Mesenchymal stem cell (in vitro differentiated cells and primary cell): ENCODE measurements at regions not wholly inside any gene's neighbourhood (a gene's known extent, or its start where the extent isn't known, plus 50 kb on each side); places are given as distances from the start of the nearest gene placed in this dataset.

Source experiments
- DNase-seq: peaks from one replicate; pipeline ENCODE4 v3.0.0-alpha.2; 2013
- H2AFZ ChIP-seq: one replicate; pipeline ENCODE4 v1.6.1; 2013; ENCODE audit warnings: low read depth, mild to moderate bottlenecking, control low read depth, inconsistent platforms, low read length, moderate library complexity
- H2AK5ac ChIP-seq: 2 replicates; pipeline ENCODE4 v1.6.1; 2013; ENCODE audit warnings: low read length, moderate library complexity, mild to moderate bottlenecking, inconsistent platforms; ENCODE audit not compliant: severe bottlenecking
- H2BK120ac ChIP-seq: one replicate; pipeline ENCODE4 v1.6.1; 2013; ENCODE audit warnings: low read depth, mild to moderate bottlenecking, inconsistent platforms, low read length, moderate library complexity
- H2BK12ac ChIP-seq, 2 experiments: one replicate each; pipeline ENCODE4 v1.6.1; 2013; ENCODE audit warnings: inconsistent platforms in 2 of 2, low read length in 2 of 2, mild to moderate bottlenecking in 2 of 2, moderate library complexity in 2 of 2, control low read depth in 1 of 2
- H2BK15ac ChIP-seq: one replicate; pipeline ENCODE4 v1.6.1; 2013; ENCODE audit warnings: mild to moderate bottlenecking, low read depth, inconsistent platforms; ENCODE audit not compliant: poor library complexity, severe bottlenecking
- H2BK5ac ChIP-seq: 2 replicates; pipeline ENCODE4 v1.6.1; 2013; ENCODE audit warnings: low read depth, mild to moderate bottlenecking, low read length, control low read depth, inconsistent platforms; ENCODE audit not compliant: poor library complexity, severe bottlenecking
- H3K14ac ChIP-seq, 2 experiments: one replicate each; pipeline ENCODE4 v1.6.1; 2013; ENCODE audit warnings: inconsistent platforms in 2 of 2, low read length in 2 of 2, control low read depth in 1 of 2, mild to moderate bottlenecking in 1 of 2, moderate library complexity in 1 of 2
- H3K18ac ChIP-seq, 2 experiments: one replicate each; pipeline ENCODE4 v1.6.1; 2013; ENCODE audit warnings: inconsistent platforms in 2 of 2, low read length in 2 of 2, control low read depth in 1 of 2, low read depth in 1 of 2, mild to moderate bottlenecking in 1 of 2
- H3K23ac ChIP-seq, 2 experiments: one replicate each; pipeline ENCODE4 v1.6.1; 2013; ENCODE audit warnings: inconsistent platforms in 2 of 2, low read length in 2 of 2, mild to moderate bottlenecking in 2 of 2, moderate library complexity in 2 of 2, control low read depth in 1 of 2
- H3K27ac ChIP-seq: 2 replicates; pipeline ENCODE4 v1.5.1; 2013; ENCODE audit warnings: mild to moderate bottlenecking, moderate library complexity, low read length, control low read depth, inconsistent platforms; ENCODE audit not compliant: poor library complexity, severe bottlenecking
- H3K27me3 ChIP-seq, 2 experiments: 2 replicates each; pipeline versions ENCODE4 v1.6.1 to v1.7.0; 2013; ENCODE audit warnings: low read length in 2 of 2, mild to moderate bottlenecking in 2 of 2, moderate library complexity in 2 of 2, control low read depth in 1 of 2, inconsistent platforms in 1 of 2; ENCODE audit not compliant: control insufficient read depth in 1 of 2, insufficient read depth in 1 of 2
- H3K36me3 ChIP-seq, 2 experiments: 2 replicates each; pipeline versions ENCODE4 v1.6.1 to v1.7.0; 2013; ENCODE audit warnings: low read length in 2 of 2, control low read depth in 1 of 2, inconsistent platforms in 1 of 2, low read depth in 1 of 2, mild to moderate bottlenecking in 1 of 2; ENCODE audit not compliant: insufficient read depth in 2 of 2, control insufficient read depth in 1 of 2
- H3K4ac ChIP-seq, 2 experiments: one replicate each; pipeline ENCODE4 v1.6.1; 2013; ENCODE audit warnings: inconsistent platforms in 2 of 2, low read length in 2 of 2, mild to moderate bottlenecking in 2 of 2, moderate library complexity in 2 of 2, control low read depth in 1 of 2, low read depth in 1 of 2
- H3K4me1 ChIP-seq: 2 replicates; pipeline ENCODE4 v1.6.1; 2013; ENCODE audit warnings: low read depth, low read length, control low read depth; ENCODE audit not compliant: control insufficient read depth, insufficient read depth
- H3K4me2 ChIP-seq: 2 replicates; pipeline ENCODE4 v1.6.1; 2013; ENCODE audit warnings: low read length, mild to moderate bottlenecking, inconsistent platforms; ENCODE audit not compliant: poor library complexity, severe bottlenecking
- H3K4me3 ChIP-seq, 2 experiments: 2 replicates each; pipeline versions ENCODE4 v1.5.1 to v1.7.0; 2013; ENCODE audit warnings: low read length in 2 of 2, mild to moderate bottlenecking in 2 of 2, control low read depth in 1 of 2, low read depth in 1 of 2; ENCODE audit not compliant: insufficient read depth in 1 of 2
- H3K79me1 ChIP-seq: replicated peaks from 2 replicates; pipeline ENCODE4 v1.6.1; 2013; ENCODE audit warnings: mild to moderate bottlenecking, control low read depth, low read length, inconsistent platforms; ENCODE audit not compliant: poor library complexity, severe bottlenecking
- H3K9ac ChIP-seq: 2 replicates; pipeline ENCODE4 v1.7.0; 2013; ENCODE audit warnings: mild to moderate bottlenecking, low read length, moderate library complexity
- H3K9me3 ChIP-seq: 2 replicates; pipeline ENCODE4 v1.7.0; 2013; ENCODE audit warnings: mild to moderate bottlenecking, low read length; ENCODE audit not compliant: control insufficient read depth
- H4K8ac ChIP-seq: one replicate; pipeline ENCODE4 v1.6.1; 2013; ENCODE audit warnings: inconsistent platforms, mild to moderate bottlenecking, low read length, moderate library complexity
- H4K91ac ChIP-seq: one replicate; pipeline ENCODE4 v1.6.1; 2013; ENCODE audit warnings: mild to moderate bottlenecking, low read length, inconsistent platforms
- WGBS: methylation state at CpG from one replicate; pipeline ENCODE4 v1.1.7; 2013; ENCODE audit warnings: mixed read lengths; 5-methylcytosine and 5-hydroxymethylcytosine counted together

- no peak overlapping the region for H2BK12ac ChIP-seq
- 94% methylated on average over 4 of the region's 6 CpGs for WGBS
- no peak overlapping the region for H2BK5ac ChIP-seq
Observed at GRCh38 chr2:128660836-128661235, 342.2 kb upstream of the HS6ST1 start.

DNA sequence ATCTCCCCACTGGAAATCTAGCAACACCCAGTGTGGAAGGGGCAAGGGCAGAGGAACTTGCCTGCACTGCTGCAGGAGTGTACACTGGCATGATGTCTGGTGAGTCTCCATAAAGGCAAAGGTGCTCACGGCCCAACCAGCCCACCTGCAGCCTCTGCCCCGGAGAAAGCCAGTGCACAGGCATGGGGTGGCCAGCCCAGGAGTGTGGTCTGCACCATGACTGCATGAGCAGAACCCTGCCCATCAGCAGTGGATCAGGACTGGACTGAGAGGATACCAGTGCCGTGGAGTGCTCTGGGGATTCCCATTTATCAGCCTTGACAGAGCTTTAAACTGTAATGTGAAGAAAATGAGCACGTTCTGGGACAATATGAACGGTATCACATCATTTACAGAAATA is 342.6 kb upstream of the HS6ST1 start:
- no peak overlapping the region for H3K18ac ChIP-seq
- no peak overlapping the region for H3K4ac ChIP-seq
- H2BK5ac ChIP-seq = no peak overlapping the region
- H3K4me2 ChIP-seq = no peak overlapping the region
- WGBS = 91% methylated on average over 2 of the region's 5 CpGs
- no peaks in the 10 kb centered on the region for H3K79me1 ChIP-seq
- H3K27ac ChIP-seq = no peak overlapping the region
- no peak overlapping the region for H4K91ac ChIP-seq
- no peak for DNase-seq
- no peak overlapping the region for H2BK12ac ChIP-seq
- peak overlapping the region in 1 of 2 experiments; percentile 18 for H3K14ac ChIP-seq
- no peak overlapping the region for H3K9ac ChIP-seq
- no peaks in the 10 kb centered on the region for H3K9me3 ChIP-seq
- H4K8ac ChIP-seq = no peak overlapping the region
- no peak overlapping the region for H2BK15ac ChIP-seq
- H3K4me3 ChIP-seq = no peak overlapping the region
- H2AK5ac ChIP-seq = no peak overlapping the region
- peaks cover 7% of the 10 kb centered on the region for H3K4me1 ChIP-seq
- peaks cover 30 to 35% of the 10 kb centered on the region in 2 experiments for H3K27me3 ChIP-seq
- H2AFZ ChIP-seq = no peak overlapping the region
- no peaks in the 10 kb centered on the region for H3K36me3 ChIP-seq
- no peak overlapping the region for H2BK120ac ChIP-seq
- H3K23ac ChIP-seq = no peak overlapping the region

More at GRCh38 chr2:128660836-128661235, 342.2 kb upstream of the HS6ST1 start:
- H3K4ac ChIP-seq = no peak overlapping the region
- H3K9me3 ChIP-seq = no peaks in the 10 kb centered on the region
- no peak overlapping the region for H4K91ac ChIP-seq
- no peak overlapping the region for H3K23ac ChIP-seq
- H4K8ac ChIP-seq = no peak overlapping the region
- no peak overlapping the region for H2AFZ ChIP-seq
- no peak overlapping the region for H3K18ac ChIP-seq
- H2BK120ac ChIP-seq = no peak overlapping the region
- H3K4me3 ChIP-seq = no peak overlapping the region
- H2AK5ac ChIP-seq = no peak overlapping the region
- peaks cover 7% of the 10 kb centered on the region for H3K4me1 ChIP-seq
- H2BK15ac ChIP-seq = no peak overlapping the region
- H3K79me1 ChIP-seq = no peaks in the 10 kb centered on the region
- peaks cover 30 to 31% of the 10 kb centered on the region in 2 experiments for H3K27me3 ChIP-seq
- H3K4me2 ChIP-seq = no peak overlapping the region
- H3K36me3 ChIP-seq = no peaks in the 10 kb centered on the region
- H3K9ac ChIP-seq = no peak overlapping the region
- no peak overlapping the region for H3K27ac ChIP-seq
- no peak overlapping the region for H3K14ac ChIP-seq
- DNase-seq = no peak

GRCh38 chr2:128662051-128662471 is 343.4 kb upstream of the HS6ST1 start:
- Histone ChIP-seq H3K4ac (no peak overlapping the region), H2AK5ac (no peak overlapping the region), H3K27me3 (peaks cover 31 to 41% of the 10 kb centered on the region in 2 experiments), H2BK5ac (no peak overlapping the region), H4K8ac (no peak overlapping the region), H3K14ac (no peak overlapping the region), H2BK15ac (no peak overlapping the region), H3K4me2 (no peak overlapping the region), H4K91ac (no peak overlapping the region), H3K27ac (no peak overlapping the region), H3K4me1 (peaks cover 7% of the 10 kb centered on the region), H3K23ac (no peak overlapping the region), H2BK120ac (no peak overlapping the region), H2BK12ac (no peak overlapping the region), H3K4me3 (no peak overlapping the region), H3K18ac (no peak overlapping the region), H3K79me1 (no peaks in the 10 kb centered on the region), H3K9ac (no peak overlapping the region), H3K9me3 (no peaks in the 10 kb centered on the region), H3K36me3 (no peaks in the 10 kb centered on the region), H2AFZ (no peak overlapping the region)
- WGBS = 58% methylated on average over 8 of the region's 8 CpGs
- no peak for DNase-seq

- Histone ChIP-seq H3K27me3 (peaks cover 34 to 48% of the 10 kb centered on the region in 2 experiments), H2BK5ac (no peak overlapping the region), H4K91ac (no peak overlapping the region), H2BK15ac (no peak overlapping the region), H3K9ac (no peak overlapping the region), H3K18ac (no peak overlapping the region), H3K4me1 (peaks cover 7% of the 10 kb centered on the region), H2AK5ac (no peak overlapping the region), H4K8ac (no peak overlapping the region), H2AFZ (no peak overlapping the region), H3K27ac (no peak overlapping the region), H3K36me3 (no peaks in the 10 kb centered on the region), H3K9me3 (no peaks in the 10 kb centered on the region), H2BK120ac (no peak overlapping the region), H3K79me1 (no peaks in the 10 kb centered on the region), H3K14ac (no peak overlapping the region), H3K23ac (no peak overlapping the region), H3K4me3 (no peak overlapping the region), H2BK12ac (no peak overlapping the region), H3K4me2 (no peak overlapping the region), H3K4ac (no peak overlapping the region)
- no peak for DNase-seq
- WGBS = 91% methylated on average over 11 of the region's 12 CpGs
Observed at GRCh38 chr2:128663371-128664050, 344.8 kb upstream of the HS6ST1 start.
